HEK293 (cell line): ENCODE measurements at regions not wholly inside any gene's neighbourhood (a gene's known extent, or its start where the extent isn't known, plus 50 kb on each side); places are given as distances from the start of the nearest gene placed in this dataset.

Source experiments
- CTCF ChIA-PET: fragments of 350-600 bp; formaldehyde crosslinking; extraction: SDS; loops from one replicate; lab custom pipeline; 2021; ENCODE audit warnings: antibody characterized with exemption; lab: Yijun Ruan, JAX
- POLR2A ChIA-PET: fragments of 300-600 bp; formaldehyde crosslinking; extraction: SDS; loops from one replicate; lab custom pipeline; 2020; ENCODE audit warnings: antibody characterized with exemption, inconsistent platforms; lab: Yijun Ruan, JAX
- H3K27ac ChIP-seq: fragments of 200-500 bp; sonication (Bioruptor generic); 2 replicates; pipeline ENCODE4 v1.5.1; 2014; ENCODE audit warnings: low read depth, low read length, control low read depth, inconsistent platforms; ENCODE audit errors: extremely low read depth
- H3K36me3 ChIP-seq, 2 experiments: fragments of 200-500 bp in 1 of 2; sonication (Bioruptor generic) in 1 of 2; 1 replicate in 1 of 2; 2 replicates in 1 of 2; pipeline ENCODE4 v1.5.1; 2014 to 2017; ENCODE audit warnings: inconsistent platforms in 2 of 2, low read length in 2 of 2; ENCODE audit not compliant: control insufficient read depth in 2 of 2, insufficient read depth in 1 of 2
- H3K4me1 ChIP-seq: fragments of 200-500 bp; sonication (Bioruptor generic); 2 replicates; pipeline ENCODE4 v1.5.1; 2014; ENCODE audit warnings: mild to moderate bottlenecking, low read length, inconsistent platforms; ENCODE audit not compliant: control insufficient read depth, insufficient read depth
- H3K4me3 ChIP-seq: 2 replicates; pipeline ENCODE4 v1.5.1; 2011; ENCODE audit warnings: low read depth, mild to moderate bottlenecking, control low read depth, low read length, moderate library complexity
- H3K9me3 ChIP-seq: fragments of 200-500 bp; sonication (Bioruptor generic); 2 replicates; pipeline ENCODE4 v1.5.1; 2014; ENCODE audit warnings: low read depth, low read length, inconsistent platforms; ENCODE audit not compliant: control insufficient read depth, insufficient read depth
- GFI1B ChIP-seq: fragments of 450-650 bp; formaldehyde crosslinking; IDR thresholded peaks from 2 replicates; pipeline ENCODE4 v1.5.1; 2016; ENCODE audit warnings: missing biosample characterization, missing genetic modification characterization
- GLI4 ChIP-seq: fragments of 450-650 bp; formaldehyde crosslinking; IDR thresholded peaks from 2 replicates; pipeline ENCODE4 v1.5.1; 2016; ENCODE audit warnings: missing biosample characterization, missing genetic modification characterization
- GLIS1 ChIP-seq: fragments of 450-650 bp; formaldehyde crosslinking; IDR thresholded peaks from 2 replicates; pipeline ENCODE4 v1.5.1; 2016; ENCODE audit warnings: missing biosample characterization, missing genetic modification characterization
- HOXA7 ChIP-seq: sonication (generic); formaldehyde crosslinking; IDR thresholded peaks from 2 replicates; pipeline ENCODE4 v1.8.1; 2022; ENCODE audit warnings: missing genetic modification reagents, borderline replicate concordance
- HOXC10 ChIP-seq: sonication (generic); formaldehyde crosslinking; IDR thresholded peaks from 2 replicates; pipeline ENCODE4 v1.8.1; 2023; ENCODE audit warnings: mild to moderate bottlenecking, missing genetic modification reagents
- ZBTB26 ChIP-seq: fragments of 450-650 bp; formaldehyde crosslinking; optimal IDR thresholded peaks from 2 replicates; pipeline ENCODE3; 2016; ENCODE audit warnings: missing biosample characterization, mild to moderate bottlenecking, missing genetic modification characterization
- ZBTB7A ChIP-seq: fragments of 450-650 bp; formaldehyde crosslinking; IDR thresholded peaks from 2 replicates; pipeline ENCODE4 v1.5.1; 2016; ENCODE audit warnings: low read depth, missing biosample characterization, missing genetic modification characterization
- ZFP3 ChIP-seq: fragments of 450-650 bp; formaldehyde crosslinking; IDR thresholded peaks from 2 replicates; pipeline ENCODE4 v1.5.1; 2016; ENCODE audit warnings: low read depth, missing biosample characterization, missing genetic modification characterization
- ZNF140 ChIP-seq: fragments of 450-650 bp; formaldehyde crosslinking; IDR thresholded peaks from 2 replicates; pipeline ENCODE4 v1.5.1; 2016; ENCODE audit warnings: missing biosample characterization, missing genetic modification characterization
- ZNF148 ChIP-seq: fragments of 450-650 bp; formaldehyde crosslinking; IDR thresholded peaks from 2 replicates; pipeline ENCODE4 v1.5.0; 2017; ENCODE audit warnings: missing biosample characterization, missing genetic modification characterization, borderline replicate concordance
- ZNF175 ChIP-seq: fragments of 450-650 bp; formaldehyde crosslinking; IDR thresholded peaks from 2 replicates; pipeline ENCODE4 v1.5.1; 2016; ENCODE audit warnings: missing biosample characterization, missing genetic modification characterization
- ZNF23 ChIP-seq: fragments of 450-650 bp; formaldehyde crosslinking; IDR thresholded peaks from 2 replicates; pipeline ENCODE4 v1.5.1; 2016; ENCODE audit warnings: missing biosample characterization, missing genetic modification characterization, borderline replicate concordance
- ZNF324 ChIP-seq: fragments of 450-650 bp; formaldehyde crosslinking; IDR thresholded peaks from 2 replicates; pipeline ENCODE4 v1.5.1; 2016; ENCODE audit warnings: missing biosample characterization, missing genetic modification characterization
- ZNF366 ChIP-seq: fragments of 450-650 bp; formaldehyde crosslinking; conservative IDR thresholded peaks from 2 replicates; pipeline ENCODE4 v1.5.1; 2016; ENCODE audit warnings: missing biosample characterization, missing genetic modification characterization
- ZNF585B ChIP-seq: fragments of 450-650 bp; formaldehyde crosslinking; IDR thresholded peaks from 2 replicates; pipeline ENCODE4 v1.5.1; 2016; ENCODE audit warnings: missing biosample characterization, missing genetic modification characterization
- ZNF596 ChIP-seq: fragments of 450-650 bp; IDR thresholded peaks from 2 replicates; pipeline ENCODE4 v1.5.0; 2018; ENCODE audit warnings: missing biosample characterization, mild to moderate bottlenecking, missing genetic modification characterization, moderate library complexity
- ZNF629 ChIP-seq: fragments of 450-650 bp; formaldehyde crosslinking; IDR thresholded peaks from 2 replicates; pipeline ENCODE4 v1.5.1; 2017; ENCODE audit warnings: missing biosample characterization, missing genetic modification characterization
- ZNF701 ChIP-seq: fragments of 450-650 bp; formaldehyde crosslinking; IDR thresholded peaks from 2 replicates; pipeline ENCODE4 v1.5.1; 2016; ENCODE audit warnings: missing biosample characterization, missing genetic modification characterization
- ZNF76 ChIP-seq: fragments of 450-650 bp; formaldehyde crosslinking; IDR thresholded peaks from 2 replicates; pipeline ENCODE4; 2016; ENCODE audit warnings: low read depth, missing biosample characterization, missing genetic modification characterization, borderline replicate concordance
- ZSCAN4 ChIP-seq: fragments of 450-650 bp; formaldehyde crosslinking; IDR thresholded peaks from 2 replicates; pipeline ENCODE4 v1.5.1; 2017; ENCODE audit warnings: missing biosample characterization, missing genetic modification characterization
- ZSCAN5A ChIP-seq: fragments of 450-650 bp; formaldehyde crosslinking; IDR thresholded peaks from 2 replicates; pipeline ENCODE4 v1.5.1; 2016; ENCODE audit warnings: missing biosample characterization, missing genetic modification characterization
- TF ChIP-seq, protein P1 (sequence below): fragments of 450-650 bp; formaldehyde crosslinking; IDR thresholded peaks from 2 replicates; pipeline ENCODE4 v1.5.1; 2016; ENCODE audit warnings: missing biosample characterization, missing genetic modification characterization
- TF ChIP-seq, protein P2 (sequence below): sonication (generic); formaldehyde crosslinking; IDR thresholded peaks from 2 replicates; pipeline ENCODE4 v1.8.1; 2022; ENCODE audit warnings: mild to moderate bottlenecking, moderate library complexity, missing genetic modification reagents

DNA sequence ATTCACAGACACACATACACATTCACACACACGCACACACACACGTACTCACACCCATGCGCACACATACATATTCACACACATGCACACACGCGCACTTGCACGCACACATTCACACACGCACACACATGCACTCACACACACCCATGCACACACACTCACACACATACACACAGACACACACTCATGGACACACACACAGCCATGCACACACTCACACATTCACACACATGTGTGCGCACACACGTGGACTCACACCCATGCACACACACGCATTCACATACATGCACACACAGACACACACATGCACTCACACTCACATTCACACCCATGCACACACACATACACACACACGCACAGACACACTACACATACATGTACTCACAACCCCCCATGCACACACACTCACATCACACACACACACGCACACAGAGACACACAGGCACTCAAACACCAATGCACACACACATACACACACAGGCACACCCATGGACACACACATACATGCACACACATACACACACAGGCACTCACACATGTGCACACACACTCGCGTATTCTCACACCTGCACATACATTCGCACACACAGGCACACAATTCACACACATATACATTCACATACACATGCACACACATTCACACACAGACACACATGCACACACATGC, 589.1 kb downstream of the PTPRU start:
- no peak overlapping the region for H3K27ac ChIP-seq
- H3K4me3 ChIP-seq: no peak overlapping the region
- H3K36me3 ChIP-seq: no peaks in the 10 kb centered on the region
- ChIA-PET CTCF (no interaction called here), POLR2A (no interaction called here)
- TF ChIP-seq, protein P1, sequence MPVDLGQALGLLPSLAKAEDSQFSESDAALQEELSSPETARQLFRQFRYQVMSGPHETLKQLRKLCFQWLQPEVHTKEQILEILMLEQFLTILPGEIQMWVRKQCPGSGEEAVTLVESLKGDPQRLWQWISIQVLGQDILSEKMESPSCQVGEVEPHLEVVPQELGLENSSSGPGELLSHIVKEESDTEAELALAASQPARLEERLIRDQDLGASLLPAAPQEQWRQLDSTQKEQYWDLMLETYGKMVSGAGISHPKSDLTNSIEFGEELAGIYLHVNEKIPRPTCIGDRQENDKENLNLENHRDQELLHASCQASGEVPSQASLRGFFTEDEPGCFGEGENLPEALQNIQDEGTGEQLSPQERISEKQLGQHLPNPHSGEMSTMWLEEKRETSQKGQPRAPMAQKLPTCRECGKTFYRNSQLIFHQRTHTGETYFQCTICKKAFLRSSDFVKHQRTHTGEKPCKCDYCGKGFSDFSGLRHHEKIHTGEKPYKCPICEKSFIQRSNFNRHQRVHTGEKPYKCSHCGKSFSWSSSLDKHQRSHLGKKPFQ (tag by site-specific recombination): peak; percentile 58
- TF ChIP-seq ZNF629 (tag by site-specific recombination) (no peak), GLIS1 (tag by site-specific recombination) (no peak), ZSCAN4 (tag by site-specific recombination) (peak; percentile 98), GFI1B (tag by site-specific recombination) (no peak), HOXC10 (CRISPR knock-in tag) (no peak)
- no peaks in the 10 kb centered on the region for H3K9me3 ChIP-seq
- no peaks in the 10 kb centered on the region for H3K4me1 ChIP-seq

- no peak overlapping the region for H3K27ac ChIP-seq
- H3K4me3 ChIP-seq: no peak overlapping the region
- H3K9me3 ChIP-seq: no peaks in the 10 kb centered on the region
- TF ChIP-seq HOXC10 (CRISPR knock-in tag): no peak
- TF ChIP-seq ZSCAN5A (tag by site-specific recombination): no peak
- no peak for TF ChIP-seq ZNF701 (tag by site-specific recombination)
- TF ChIP-seq ZNF324 (tag by site-specific recombination): no peak
- TF ChIP-seq ZFP3: no peak
- no peak for TF ChIP-seq ZNF596 (tag by site-specific recombination)
- no peak for TF ChIP-seq ZNF366 (tag by site-specific recombination)
- no peak for TF ChIP-seq ZBTB26 (tag by site-specific recombination)
- TF ChIP-seq ZNF585B (tag by site-specific recombination): no peak
- no peak for TF ChIP-seq HOXA7 (CRISPR knock-in tag)
- no peak for TF ChIP-seq ZBTB7A (tag by site-specific recombination)
- TF ChIP-seq ZNF76: no peak
- TF ChIP-seq, protein P2, sequence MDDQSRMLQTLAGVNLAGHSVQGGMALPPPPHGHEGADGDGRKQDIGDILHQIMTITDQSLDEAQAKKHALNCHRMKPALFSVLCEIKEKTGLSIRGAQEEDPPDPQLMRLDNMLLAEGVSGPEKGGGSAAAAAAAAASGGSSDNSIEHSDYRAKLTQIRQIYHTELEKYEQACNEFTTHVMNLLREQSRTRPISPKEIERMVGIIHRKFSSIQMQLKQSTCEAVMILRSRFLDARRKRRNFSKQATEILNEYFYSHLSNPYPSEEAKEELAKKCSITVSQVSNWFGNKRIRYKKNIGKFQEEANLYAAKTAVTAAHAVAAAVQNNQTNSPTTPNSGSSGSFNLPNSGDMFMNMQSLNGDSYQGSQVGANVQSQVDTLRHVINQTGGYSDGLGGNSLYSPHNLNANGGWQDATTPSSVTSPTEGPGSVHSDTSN: no peak
- no peak for TF ChIP-seq ZNF140 (tag by site-specific recombination)
- TF ChIP-seq ZNF148 (tag by site-specific recombination): no peak
- no peak for TF ChIP-seq GLI4 (tag by site-specific recombination)
- no peak for TF ChIP-seq ZNF175 (tag by site-specific recombination)
- TF ChIP-seq ZNF23 (tag by site-specific recombination): no peak
- ChIA-PET CTCF (no interaction called here), POLR2A (no interaction called here)
- no peaks in the 10 kb centered on the region for H3K4me1 ChIP-seq
- H3K36me3 ChIP-seq: no peaks in the 10 kb centered on the region
Observed at GRCh38 chr1:29824511-29825273, 588.4 kb downstream of the PTPRU start.
